Gastroesophageal sphincter (tissue), 4 donors: ENCODE measurements at regions not wholly inside any gene's neighbourhood (a gene's known extent, or its start where the extent isn't known, plus 50 kb on each side); places are given as distances from the start of the nearest gene placed in this dataset.

Source experiments
- ATAC-seq: fragments of 150-250 bp; one replicate; pipeline ENCODE4 v1.9.1; 2016; ENCODE audit warnings: mild to moderate bottlenecking, moderate library complexity
- H3K27ac ChIP-seq, 4 donors: fragments of 200-600 bp; sonication (generic) in 3 of 4; 1 replicate in 3 of 4; 2 replicates in 1 of 4; pipeline ENCODE4 v1.5.1; 2016 to 2019
- H3K27me3 ChIP-seq: fragments of 200-600 bp; sonication (generic); one replicate; pipeline ENCODE4 v1.5.1; 2019
- H3K36me3 ChIP-seq, 2 donors: fragments of 200-600 bp; sonication (generic); one replicate each; pipeline ENCODE4 v1.5.1; 2019; ENCODE audit warnings: control low read depth in 1 of 2
- H3K4me1 ChIP-seq, 3 donors: fragments of 200-600 bp; sonication (generic); 1 replicate in 2 of 3; 2 replicates in 1 of 3; pipeline ENCODE4 v1.5.1; 2016 to 2019; ENCODE audit warnings: control low read depth in 2 of 3
- H3K4me3 ChIP-seq, 2 donors: fragments of 200-600 bp; sonication (generic); one replicate each; pipeline ENCODE4 v1.5.1; 2019; ENCODE audit warnings: mild to moderate bottlenecking in 1 of 2, moderate library complexity in 1 of 2
- H3K9me3 ChIP-seq, 3 donors: fragments of 200-600 bp; sonication (generic); one replicate each; pipeline ENCODE4 v1.5.1; 2017 to 2019; ENCODE audit warnings: control low read depth in 2 of 3
- CTCF ChIP-seq, 4 experiments: fragments of 200-600 bp in 2 of 4; fragments of 450-650 bp in 2 of 4; sonication (generic) in 1 of 4; IDR thresholded peaks; one replicate each; pipeline ENCODE4 v1.5.1; 2017 to 2019; ENCODE audit warnings: antibody characterized with exemption in 4 of 4, mild to moderate bottlenecking in 2 of 4, moderate library complexity in 2 of 4
- EP300 ChIP-seq: sonication (generic); formaldehyde crosslinking; IDR thresholded peaks from one replicate; pipeline ENCODE4 v1.6.1; 2017; ENCODE audit warnings: antibody characterized with exemption, mild to moderate bottlenecking
- POLR2A ChIP-seq, 2 donors: fragments of 450-650 bp; IDR thresholded peaks; one replicate each; pipeline ENCODE4 v1.6.1; 2017; ENCODE audit warnings: antibody characterized with exemption in 2 of 2, mild to moderate bottlenecking in 2 of 2, moderate library complexity in 1 of 2
- POLR2AphosphoS5 ChIP-seq: sonication (generic); formaldehyde crosslinking; IDR thresholded peaks from one replicate; pipeline ENCODE4 v1.6.1; 2017; ENCODE audit warnings: antibody characterized with exemption
- WGBS, 2 donors: methylation state at CpG; one replicate each; pipeline ENCODE4 v1.1.5; 2018; ENCODE audit warnings: low coverage in 1 of 2; 5-methylcytosine and 5-hydroxymethylcytosine counted together

- H3K4me1 ChIP-seq, result no peaks in the 10 kb centered on the region
- WGBS, 2 donors, result 57 to 90% methylated on average over 8 to 13 of the region's 19 CpGs
- H3K9me3 ChIP-seq, result no peaks in the 10 kb centered on the region
- no peak overlapping the region for H3K27ac ChIP-seq
- H3K27me3 ChIP-seq, result no peaks in the 10 kb centered on the region
- H3K4me3 ChIP-seq, result no peak overlapping the region
- no peaks in the 10 kb centered on the region for H3K36me3 ChIP-seq
- ATAC-seq, result no peak
- TF ChIP-seq CTCF (IDR thresholded peaks at IDR 0.05), result no peak
- TF ChIP-seq POLR2A (IDR thresholded peaks at IDR 0.05), result no peak
- no peak for TF ChIP-seq EP300
- no peak for TF ChIP-seq POLR2AphosphoS5
These were observed 117.5 kb upstream of the TMEM18 start for GRCh38 chr2:794554-795241.

GRCh38 chr2:793236-793635 is 116.0 kb upstream of the TMEM18 start:
- Histone ChIP-seq H3K4me1 (no peaks in the 10 kb centered on the region), H3K27ac (no peak overlapping the region), H3K27me3 (no peaks in the 10 kb centered on the region), H3K4me3 (no peak overlapping the region), H3K9me3 (no peaks in the 10 kb centered on the region), H3K36me3 (no peaks in the 10 kb centered on the region)
- no peak for ATAC-seq
- TF ChIP-seq CTCF (IDR thresholded peaks at IDR 0.05) (no peak), EP300 (no peak), POLR2A (IDR thresholded peaks at IDR 0.05) (no peak), POLR2AphosphoS5 (no peak)
- 20 to 83% methylated on average over 1 to 2 of the region's 7 CpGs for WGBS, 2 donors

GRCh38 chr2:792687-793086 is 115.5 kb upstream of the TMEM18 start:
- Histone ChIP-seq H3K4me1 (no peaks in the 10 kb centered on the region), H3K27me3 (no peaks in the 10 kb centered on the region), H3K27ac (no peak overlapping the region), H3K4me3 (no peak overlapping the region), H3K36me3 (no peaks in the 10 kb centered on the region), H3K9me3 (no peaks in the 10 kb centered on the region)
- TF ChIP-seq POLR2AphosphoS5, result no peak
- no peak for TF ChIP-seq CTCF (IDR thresholded peaks at IDR 0.05)
- TF ChIP-seq EP300, result no peak
- TF ChIP-seq POLR2A (IDR thresholded peaks at IDR 0.05), result no peak
- ATAC-seq, result no peak
- WGBS, 2 donors, result 92 to 95% methylated on average over 7 to 10 of the region's 13 CpGs

- WGBS, 2 donors, result 88 to 100% methylated on average over 1 to 4 of the region's 7 CpGs
- no peak overlapping the region for H3K27ac ChIP-seq
- no peak for ATAC-seq
These were observed 113.5 kb upstream of the TMEM18 start for GRCh38 chr2:790634-791245.

More at GRCh38 chr2:790634-791245, 113.5 kb upstream of the TMEM18 start:
- H3K36me3 ChIP-seq, result no peaks in the 10 kb centered on the region
- H3K9me3 ChIP-seq, result no peaks in the 10 kb centered on the region
- H3K4me1 ChIP-seq, result no peaks in the 10 kb centered on the region
- H3K27me3 ChIP-seq, result no peaks in the 10 kb centered on the region
- H3K4me3 ChIP-seq, result no peak overlapping the region
- TF ChIP-seq CTCF (IDR thresholded peaks at IDR 0.05) (no peak), EP300 (no peak)
